HepG2 (cell line): ENCODE measurements at regions not wholly inside any gene's neighbourhood (a gene's known extent, or its start where the extent isn't known, plus 50 kb on each side); places are given as distances from the start of the nearest gene placed in this dataset.

ENCODE experiments used
- ATAC-seq: fragments of 200-7000 bp; cut with Tn5 transposase; 3 replicates; pipeline ENCODE4 v1.9.1; 2020; ENCODE audit warnings: mild to moderate bottlenecking, moderate library complexity
- BruUV-seq: library from RNA; stranded (reverse); fragments of 400-500 nt; replicated peaks from 2 replicates; lab custom pipeline; 2021; lab: Mats Ljungman, UMichigan
- CTCF ChIA-PET: fragments of 300-600 bp; formaldehyde crosslinking; extraction: SDS; loops from one replicate; lab custom pipeline; 2021; ENCODE audit warnings: low total read pairs, inconsistent platforms, low intra/inter-chr PET ratio; lab: Yijun Ruan, JAX
- POLR2A ChIA-PET: fragments of 350-600 bp; sonication (Branson Sonifier 250); formaldehyde crosslinking; loops from one replicate; lab custom pipeline; 2020; ENCODE audit warnings: antibody characterized with exemption, inconsistent platforms; lab: Yijun Ruan, JAX
- DNase-seq: peaks from one replicate; pipeline ENCODE4 v3.0.0-alpha.2; 2015; ENCODE audit warnings: low spot score
- FAIRE-seq: peaks from 3 replicates; lab custom pipeline; 2011; peaks lifted over from hg19 to GRCh38; lab: Jason Lieb, UNC
- H2AFZ ChIP-seq: one replicate; pipeline ENCODE4 v1.6.1; 2011; ENCODE audit warnings: low read length, inconsistent platforms
- H3K27ac ChIP-seq: fragments of 300-600 bp; 3 replicates; pipeline ENCODE4 v1.8.0; 2011; ENCODE audit warnings: mixed run types, mild to moderate bottlenecking, mixed read lengths, low read length, inconsistent platforms; ENCODE audit not compliant: insufficient read depth; ENCODE audit errors: extremely low read length
- H3K27me3 ChIP-seq, 2 experiments: fragments of 200-600 bp in 1 of 2; 2 replicates in 1 of 2; 3 replicates in 1 of 2; pipeline versions ENCODE4 v1.6.0 to v1.8.0; 2011; ENCODE audit warnings: low read length in 2 of 2, mild to moderate bottlenecking in 2 of 2, moderate library complexity in 2 of 2, inconsistent platforms in 1 of 2; ENCODE audit not compliant: insufficient read depth in 2 of 2, control insufficient read depth in 1 of 2
- H3K36me3 ChIP-seq, 2 experiments: fragments of 200-600 bp in 1 of 2; replicated peaks in 1 of 2; 2 replicates in 1 of 2; 3 replicates in 1 of 2; pipeline versions ENCODE4 v1.5.1 to v1.8.0; 2011; ENCODE audit warnings: low read length in 2 of 2, inconsistent platforms in 1 of 2; ENCODE audit not compliant: insufficient read depth in 2 of 2, control insufficient read depth in 1 of 2
- H3K4me1 ChIP-seq: 2 replicates; pipeline ENCODE4 v1.5.1; 2012; ENCODE audit warnings: low read length, inconsistent platforms; ENCODE audit not compliant: insufficient read depth
- H3K4me2 ChIP-seq: 2 replicates; pipeline ENCODE4 v1.6.0; 2011; ENCODE audit warnings: low read depth, low read length, inconsistent platforms
- H3K4me3 ChIP-seq, 3 experiments: fragments of 200-600 bp in 1 of 3; sonication (generic), shearing (Covaris generic) in 1 of 3; replicated peaks in 1 of 3; 2 replicates each; pipeline ENCODE4 v1.5.1; 2011 to 2016; ENCODE audit warnings: low read length in 3 of 3, inconsistent platforms in 2 of 3, low read depth in 2 of 3, mild to moderate bottlenecking in 2 of 3, control low read depth in 1 of 3, mixed read lengths in 1 of 3; ENCODE audit not compliant: insufficient read depth in 1 of 3
- H3K79me2 ChIP-seq: one replicate; pipeline ENCODE4 v1.6.1; 2011; ENCODE audit warnings: low read length, inconsistent platforms; ENCODE audit not compliant: insufficient read depth
- H3K9ac ChIP-seq: 2 replicates; pipeline ENCODE4 v1.6.0; 2011; ENCODE audit warnings: mild to moderate bottlenecking, low read depth, low read length, inconsistent platforms; ENCODE audit not compliant: insufficient read depth
- H3K9me3 ChIP-seq: 2 replicates; pipeline ENCODE4 v1.5.1; 2012; ENCODE audit warnings: mild to moderate bottlenecking, low read length
- H4K20me1 ChIP-seq: 2 replicates; pipeline ENCODE4 v1.6.0; 2011; ENCODE audit warnings: inconsistent platforms, mild to moderate bottlenecking, low read length, moderate library complexity; ENCODE audit not compliant: insufficient read depth
- whole genome bisulfite sequencing: methylation state at CpG from one replicate; pipeline ENCODE4 v1.1.6; 2017; ENCODE audit warnings: low lambda C conversion rate; 5-methylcytosine and 5-hydroxymethylcytosine counted together
- in situ Hi-C: cut with HindIII; loops from 2 replicates; pipeline ENCODE4 v1.10.0; 2017; ENCODE audit warnings: low pct_unique_long_range_greater_than_20kb; ENCODE audit not compliant: extremely low pct_ligation_motif_present
- intact Hi-C: fragments of 100-400 bp; cut with micrococcal nuclease; formaldehyde crosslinking; loops from one replicate; pipeline ENCODE4 v1.10.0; 2022; ENCODE audit not compliant: unreplicated experiment
- TF ChIP-seq, protein P1 (sequence below): sonication (generic); formaldehyde crosslinking; IDR thresholded peaks from 2 replicates; pipeline ENCODE4 v1.4.0; 2020; ENCODE audit warnings: missing genetic modification reagents

DNA sequence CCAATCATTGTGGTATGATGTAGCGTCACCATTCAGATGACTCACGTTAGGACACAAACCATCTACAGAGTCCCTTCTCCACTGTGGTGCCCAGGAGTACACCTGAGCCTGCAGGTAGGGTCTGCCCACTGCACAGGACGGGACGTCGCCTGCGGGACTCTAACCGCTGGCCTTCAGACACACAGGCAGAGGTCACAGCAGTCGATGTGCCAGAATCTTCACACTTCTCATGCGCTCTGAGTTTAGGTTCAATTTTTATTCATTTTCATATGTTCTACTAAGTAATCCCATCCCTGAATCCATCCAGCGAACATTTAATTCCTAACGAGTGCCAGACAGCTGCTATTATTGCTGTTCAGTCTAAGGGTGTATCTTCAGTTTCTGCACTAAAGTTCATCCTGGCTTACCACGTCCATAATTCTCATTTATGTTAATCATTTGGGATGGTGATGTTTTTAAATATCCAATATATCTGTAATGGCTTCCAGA, 73.3 kb downstream of the CXCL12 start:
- no peak for DNase-seq
- H2AFZ ChIP-seq = no peak overlapping the region
- no peaks in the 10 kb centered on the region for H4K20me1 ChIP-seq
- ChIA-PET POLR2A (no interaction called here), CTCF (no interaction called here)
- peaks cover under 1% of the 10 kb centered on the region; the same call in 1 of the 2 replicates for H3K4me1 ChIP-seq
- no peak for FAIRE-seq
- intact Hi-C loops (no loop called here), in situ Hi-C loops (no loop called here)
- H3K36me3 ChIP-seq = no peaks in the 10 kb centered on the region
- WGBS = 71% methylated on average over 12 of the region's 12 CpGs
- no peaks in the 10 kb centered on the region for H3K27me3 ChIP-seq
- ATAC-seq = no peak
- no peaks in the 10 kb centered on the region for H3K79me2 ChIP-seq
- TF ChIP-seq, protein P1, sequence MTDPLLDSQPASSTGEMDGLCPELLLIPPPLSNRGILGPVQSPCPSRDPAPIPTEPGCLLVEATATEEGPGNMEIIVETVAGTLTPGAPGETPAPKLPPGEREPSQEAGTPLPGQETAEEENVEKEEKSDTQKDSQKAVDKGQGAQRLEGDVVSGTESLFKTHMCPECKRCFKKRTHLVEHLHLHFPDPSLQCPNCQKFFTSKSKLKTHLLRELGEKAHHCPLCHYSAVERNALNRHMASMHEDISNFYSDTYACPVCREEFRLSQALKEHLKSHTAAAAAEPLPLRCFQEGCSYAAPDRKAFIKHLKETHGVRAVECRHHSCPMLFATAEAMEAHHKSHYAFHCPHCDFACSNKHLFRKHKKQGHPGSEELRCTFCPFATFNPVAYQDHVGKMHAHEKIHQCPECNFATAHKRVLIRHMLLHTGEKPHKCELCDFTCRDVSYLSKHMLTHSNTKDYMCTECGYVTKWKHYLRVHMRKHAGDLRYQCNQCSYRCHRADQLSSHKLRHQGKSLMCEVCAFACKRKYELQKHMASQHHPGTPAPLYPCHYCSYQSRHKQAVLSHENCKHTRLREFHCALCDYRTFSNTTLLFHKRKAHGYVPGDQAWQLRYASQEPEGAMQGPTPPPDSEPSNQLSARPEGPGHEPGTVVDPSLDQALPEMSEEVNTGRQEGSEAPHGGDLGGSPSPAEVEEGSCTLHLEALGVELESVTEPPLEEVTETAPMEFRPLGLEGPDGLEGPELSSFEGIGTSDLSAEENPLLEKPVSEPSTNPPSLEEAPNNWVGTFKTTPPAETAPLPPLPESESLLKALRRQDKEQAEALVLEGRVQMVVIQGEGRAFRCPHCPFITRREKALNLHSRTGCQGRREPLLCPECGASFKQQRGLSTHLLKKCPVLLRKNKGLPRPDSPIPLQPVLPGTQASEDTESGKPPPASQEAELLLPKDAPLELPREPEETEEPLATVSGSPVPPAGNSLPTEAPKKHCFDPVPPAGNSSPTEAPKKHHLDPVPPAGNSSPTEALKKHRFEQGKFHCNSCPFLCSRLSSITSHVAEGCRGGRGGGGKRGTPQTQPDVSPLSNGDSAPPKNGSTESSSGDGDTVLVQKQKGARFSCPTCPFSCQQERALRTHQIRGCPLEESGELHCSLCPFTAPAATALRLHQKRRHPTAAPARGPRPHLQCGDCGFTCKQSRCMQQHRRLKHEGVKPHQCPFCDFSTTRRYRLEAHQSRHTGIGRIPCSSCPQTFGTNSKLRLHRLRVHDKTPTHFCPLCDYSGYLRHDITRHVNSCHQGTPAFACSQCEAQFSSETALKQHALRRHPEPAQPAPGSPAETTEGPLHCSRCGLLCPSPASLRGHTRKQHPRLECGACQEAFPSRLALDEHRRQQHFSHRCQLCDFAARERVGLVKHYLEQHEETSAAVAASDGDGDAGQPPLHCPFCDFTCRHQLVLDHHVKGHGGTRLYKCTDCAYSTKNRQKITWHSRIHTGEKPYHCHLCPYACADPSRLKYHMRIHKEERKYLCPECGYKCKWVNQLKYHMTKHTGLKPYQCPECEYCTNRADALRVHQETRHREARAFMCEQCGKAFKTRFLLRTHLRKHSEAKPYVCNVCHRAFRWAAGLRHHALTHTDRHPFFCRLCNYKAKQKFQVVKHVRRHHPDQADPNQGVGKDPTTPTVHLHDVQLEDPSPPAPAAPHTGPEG = no peak
- no peaks in the 10 kb centered on the region for H3K9me3 ChIP-seq
- H3K27ac ChIP-seq = no peak overlapping the region
- no peak overlapping the region for H3K4me3 ChIP-seq
- no TSS peak for BruUV-seq
- no peak overlapping the region for H3K4me2 ChIP-seq
- H3K9ac ChIP-seq = no peak overlapping the region
